DOHH2 (cell line): ENCODE measurements at regions not wholly inside any gene's neighbourhood (a gene's known extent, or its start where the extent isn't known, plus 50 kb on each side); places are given as distances from the start of the nearest gene placed in this dataset.

ENCODE experiments used
- CTCF ChIP-seq: fragments of 200-600 bp; sonication (generic); IDR thresholded peaks from one replicate; pipeline ENCODE4 v1.5.1; 2014; ENCODE audit warnings: antibody characterized with exemption, mild to moderate bottlenecking, low read depth, low read length; ENCODE audit not compliant: poor library complexity, severe bottlenecking
- EZH2phosphoT487 ChIP-seq: fragments of 200-600 bp; sonication (generic); IDR thresholded peaks from 2 replicates; pipeline ENCODE4 v1.6.1; 2017; ENCODE audit warnings: borderline replicate concordance, mild to moderate bottlenecking, antibody characterized with exemption, low read length, moderate library complexity, mixed read lengths

DNA sequence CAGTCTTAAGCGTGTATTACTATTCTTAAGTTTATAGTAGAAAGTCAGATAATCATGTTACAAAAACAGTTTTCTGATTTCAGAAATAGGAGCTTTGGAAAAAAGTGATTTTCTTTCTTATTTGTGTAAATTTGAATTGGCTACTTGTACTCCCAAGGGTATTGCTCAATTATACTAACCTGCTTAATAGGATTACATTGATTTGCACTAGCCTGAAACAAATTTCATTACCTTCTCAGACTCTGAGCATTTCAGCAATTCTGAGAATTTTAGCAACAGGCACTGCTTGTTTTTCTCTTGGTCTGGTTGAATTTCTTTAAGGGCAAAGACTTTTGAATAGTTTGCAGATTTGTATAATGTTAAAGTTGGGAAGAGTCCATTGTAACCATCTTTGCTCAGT, 87.2 kb upstream of the NXPH2 start:
- TF ChIP-seq CTCF (no peak), EZH2phosphoT487 (no peak)
